Memory B cell (primary cell): ENCODE measurements at regions not wholly inside any gene's neighbourhood (a gene's known extent, or its start where the extent isn't known, plus 50 kb on each side); places are given as distances from the start of the nearest gene placed in this dataset.

Source experiments
- ATAC-seq: fragments of 150-1000 bp; cut with Tn5 transposase; 2 replicates; pipeline ENCODE4 v1.10.0; 2021; ENCODE audit warnings: low read depth, mild to moderate bottlenecking, moderate library complexity
- DNase-seq, 2 donors: peaks; one replicate each; pipeline ENCODE4 v3.0.0; 2022; ENCODE audit warnings: low spot score in 2 of 2
- H3K27ac Mint-ChIP-seq: one replicate; pipeline ENCODE4 v1.8.0; 2022; ENCODE audit warnings: mild to moderate bottlenecking, moderate library complexity, mixed read lengths
- H3K27me3 Mint-ChIP-seq: one replicate; pipeline ENCODE4 v1.8.0; 2022; ENCODE audit warnings: mixed read lengths
- H3K36me3 Mint-ChIP-seq: one replicate; pipeline ENCODE4 v1.8.0; 2022; ENCODE audit warnings: mild to moderate bottlenecking, mixed read lengths
- H3K4me1 Mint-ChIP-seq: one replicate; pipeline ENCODE4 v1.8.0; 2022; ENCODE audit warnings: mixed read lengths
- H3K4me3 Mint-ChIP-seq: one replicate; pipeline ENCODE4 v1.8.0; 2022; ENCODE audit warnings: mild to moderate bottlenecking, moderate library complexity, mixed read lengths
- H3K9me3 Mint-ChIP-seq: one replicate; pipeline ENCODE4 v1.8.0; 2022; ENCODE audit warnings: mixed read lengths

DNA sequence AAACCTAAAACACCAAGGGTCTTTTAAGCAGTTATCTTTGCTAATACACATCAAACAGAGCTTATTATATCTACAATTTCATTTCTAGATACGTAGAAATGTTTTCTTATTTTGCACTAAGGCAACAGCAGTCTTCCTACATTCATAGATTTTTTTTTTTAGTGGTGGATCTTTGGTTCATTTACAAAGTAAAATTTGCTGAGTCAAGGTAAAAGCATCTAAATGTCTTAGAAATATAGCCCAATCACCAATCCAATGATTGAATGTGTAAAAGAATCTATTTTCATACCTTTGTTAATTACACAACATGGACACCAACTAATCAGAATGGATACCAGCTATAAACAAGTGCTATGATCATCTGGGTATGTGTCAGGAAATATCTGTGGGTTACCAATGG is 272.2 kb upstream of the TMPO start:
- ATAC-seq = no peak
- Mint-ChIP-seq H3K9me3 (peaks cover 2% of the 10 kb centered on the region), H3K27ac (no peak overlapping the region), H3K4me1 (no peaks in the 10 kb centered on the region), H3K27me3 (no peaks in the 10 kb centered on the region), H3K36me3 (no peaks in the 10 kb centered on the region), H3K4me3 (no peak overlapping the region)
- DNase-seq = no peak

DNA sequence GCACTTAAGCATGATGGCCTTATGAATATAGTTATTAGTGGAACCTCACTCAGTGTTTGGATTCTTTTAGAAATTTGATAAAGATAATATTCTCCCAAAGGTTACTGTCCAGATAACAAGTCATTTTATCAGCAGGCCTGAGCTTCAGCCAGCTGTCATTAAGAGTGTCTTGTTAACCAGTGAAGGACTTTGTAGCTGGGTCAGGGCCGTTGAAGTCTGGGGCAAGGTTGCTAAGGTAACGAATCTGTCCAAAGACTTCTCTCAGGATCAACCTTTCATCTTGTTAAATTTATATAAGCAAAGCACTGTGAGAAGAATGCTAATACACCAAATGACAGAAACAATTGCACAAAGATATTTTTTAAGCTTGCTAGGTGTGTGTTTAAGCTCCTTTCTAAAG is 271.3 kb upstream of the TMPO start:
- no peak overlapping the region for H3K27ac Mint-ChIP-seq
- ATAC-seq = no peak
- DNase-seq = no peak
- no peak overlapping the region for H3K4me3 Mint-ChIP-seq
- no peaks in the 10 kb centered on the region for H3K4me1 Mint-ChIP-seq
- H3K36me3 Mint-ChIP-seq = no peaks in the 10 kb centered on the region
- no peaks in the 10 kb centered on the region for H3K27me3 Mint-ChIP-seq
- peaks cover 2% of the 10 kb centered on the region for H3K9me3 Mint-ChIP-seq

DNA sequence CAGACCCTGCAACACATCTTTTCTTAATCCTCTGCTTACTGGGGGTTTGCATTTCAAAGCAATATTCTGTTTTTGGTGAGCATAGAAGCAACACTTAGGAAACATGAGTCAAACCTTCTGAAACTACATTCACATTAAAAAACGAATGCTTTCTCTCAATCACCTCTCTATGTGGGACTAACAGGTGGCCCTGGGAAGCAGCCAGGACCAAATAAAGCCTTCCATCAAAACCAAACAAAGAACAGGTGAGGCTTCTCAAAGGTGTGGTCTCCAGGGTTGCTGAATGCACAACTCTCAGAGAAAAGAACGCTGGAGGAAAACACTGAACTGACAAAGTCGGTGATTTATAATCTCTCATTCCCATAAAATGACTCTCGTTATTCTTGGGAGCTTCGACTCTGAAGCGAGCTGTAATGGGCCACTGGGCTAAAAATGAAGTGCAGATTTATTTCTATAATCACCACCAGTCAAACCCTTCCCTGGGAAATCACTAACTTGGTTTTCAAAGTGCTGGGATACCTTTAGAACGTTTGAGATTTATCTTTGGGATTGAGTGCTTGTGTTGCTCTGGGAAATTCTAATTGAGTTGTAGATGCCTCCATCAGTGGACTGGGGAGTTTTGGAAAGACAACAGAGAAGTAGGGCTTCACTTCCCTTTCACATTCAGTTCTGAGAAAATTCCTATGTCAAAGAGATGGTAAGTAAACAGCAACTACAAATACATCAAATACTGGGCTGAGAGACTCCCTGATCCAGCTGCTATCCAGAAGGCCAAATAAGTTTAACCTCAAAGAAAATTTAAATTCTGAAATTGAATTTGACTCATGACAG is 262.0 kb upstream of the TMPO start:
- Mint-ChIP-seq H3K4me3 (no peak overlapping the region), H3K9me3 (no peaks in the 10 kb centered on the region), H3K36me3 (no peaks in the 10 kb centered on the region), H3K27me3 (no peaks in the 10 kb centered on the region), H3K4me1 (no peaks in the 10 kb centered on the region), H3K27ac (no peak overlapping the region)
- DNase-seq (no peak), ATAC-seq (no peak)

DNA sequence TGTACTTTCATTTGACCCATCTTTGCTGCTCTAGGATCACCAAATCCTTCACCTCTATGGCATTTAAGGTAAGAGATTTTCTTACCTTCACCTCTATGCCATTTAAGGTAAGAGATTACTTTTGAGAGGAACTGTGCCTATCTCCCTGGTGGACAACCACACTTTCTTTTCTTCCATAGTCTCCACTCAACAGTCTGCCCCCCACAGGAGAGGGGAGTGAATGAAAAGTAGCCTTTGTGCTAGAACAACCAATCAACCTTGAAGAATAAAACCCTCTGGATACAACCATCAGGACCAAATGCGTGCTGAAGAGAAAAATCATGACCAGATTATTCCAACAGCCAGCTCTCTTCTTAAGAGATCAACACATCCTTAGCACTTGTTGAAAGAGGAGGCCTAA is 258.6 kb upstream of the TMPO start:
- no peaks in the 10 kb centered on the region for H3K36me3 Mint-ChIP-seq
- H3K4me3 Mint-ChIP-seq = no peak overlapping the region
- ATAC-seq (no peak), DNase-seq (no peak)
- H3K9me3 Mint-ChIP-seq = no peaks in the 10 kb centered on the region
- no peaks in the 10 kb centered on the region for H3K4me1 Mint-ChIP-seq
- H3K27me3 Mint-ChIP-seq = peaks cover 2% of the 10 kb centered on the region
- no peak overlapping the region for H3K27ac Mint-ChIP-seq

DNA sequence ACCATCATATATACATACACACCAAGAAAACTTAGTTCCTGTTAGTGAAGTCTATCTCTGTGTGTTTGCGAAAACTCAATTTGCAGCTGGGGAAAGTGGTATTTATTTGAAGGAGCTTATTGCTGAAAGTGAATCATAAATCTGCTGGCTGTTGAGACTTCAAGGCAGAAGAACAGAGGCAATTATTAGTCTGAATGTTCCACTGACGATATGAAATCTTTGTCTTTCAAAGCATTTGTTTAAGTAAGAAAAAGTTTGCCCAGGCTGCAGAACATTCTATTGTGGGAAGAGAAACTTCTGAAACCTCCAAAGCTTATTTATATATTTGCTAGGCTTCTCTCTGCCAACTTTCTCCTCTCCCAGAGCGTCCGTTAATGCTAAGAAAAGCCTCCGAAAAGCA is 255.7 kb upstream of the TMPO start:
- peaks cover 8% of the 10 kb centered on the region for H3K27me3 Mint-ChIP-seq
- no peaks in the 10 kb centered on the region for H3K9me3 Mint-ChIP-seq
- DNase-seq = no peak
- no peaks in the 10 kb centered on the region for H3K36me3 Mint-ChIP-seq
- no peaks in the 10 kb centered on the region for H3K4me1 Mint-ChIP-seq
- no peak for ATAC-seq
- H3K27ac Mint-ChIP-seq = no peak overlapping the region
- H3K4me3 Mint-ChIP-seq = no peak overlapping the region

DNA sequence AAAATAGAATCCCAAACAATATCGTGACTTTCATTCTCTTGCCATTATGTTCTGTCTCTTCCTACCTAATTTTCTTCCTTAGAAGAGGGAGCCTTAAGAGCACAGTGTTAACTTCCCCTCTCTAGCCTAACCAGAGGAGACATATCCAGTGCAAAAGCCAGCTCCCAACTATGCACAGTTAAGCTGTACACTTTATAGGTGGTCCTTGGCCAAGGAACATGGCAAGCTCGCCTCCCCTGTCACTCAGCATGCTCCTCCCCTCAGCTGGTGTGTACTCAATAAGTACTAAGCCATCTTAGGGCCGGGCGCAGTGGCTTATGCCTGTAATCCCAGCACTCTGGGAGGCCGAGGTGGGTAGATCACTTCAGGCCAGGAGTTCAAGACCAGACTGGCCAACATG is 255.1 kb upstream of the TMPO start:
- Mint-ChIP-seq H3K4me3 (no peak overlapping the region), H3K36me3 (no peaks in the 10 kb centered on the region)

DNA sequence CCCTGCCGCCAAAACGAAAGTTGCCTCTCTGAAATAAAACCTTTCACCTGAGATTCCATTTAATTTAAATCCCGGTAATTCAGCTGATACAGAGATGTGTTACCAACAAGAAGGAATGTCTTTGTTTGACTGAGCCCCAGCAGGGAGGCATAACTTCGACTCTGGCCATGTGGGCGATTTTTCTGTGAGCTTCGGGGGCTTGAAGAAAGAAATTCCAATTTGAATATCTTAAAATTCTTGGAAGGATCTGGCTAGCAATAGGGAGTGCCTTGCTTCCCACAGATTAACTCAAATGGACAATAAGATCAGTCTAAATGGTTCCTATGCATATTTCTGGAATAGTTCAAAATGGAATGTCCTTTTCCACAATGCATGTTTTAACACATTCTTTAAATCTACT is 252.5 kb upstream of the TMPO start:
- H3K27ac Mint-ChIP-seq = no peak overlapping the region
- H3K4me1 Mint-ChIP-seq = no peaks in the 10 kb centered on the region
- H3K36me3 Mint-ChIP-seq = peaks cover 2% of the 10 kb centered on the region
- peaks cover 14% of the 10 kb centered on the region for H3K27me3 Mint-ChIP-seq
- no peak overlapping the region for H3K4me3 Mint-ChIP-seq
- ATAC-seq (no peak), DNase-seq (no peak)
- peaks cover 4% of the 10 kb centered on the region for H3K9me3 Mint-ChIP-seq

More for the DNA sequence above, 255.1 kb upstream of the TMPO start:
- Mint-ChIP-seq H3K9me3 (no peaks in the 10 kb centered on the region), H3K27ac (no peak overlapping the region), H3K4me1 (no peaks in the 10 kb centered on the region), H3K27me3 (peaks cover 9% of the 10 kb centered on the region)
- DNase-seq (no peak), ATAC-seq (no peak)

DNA sequence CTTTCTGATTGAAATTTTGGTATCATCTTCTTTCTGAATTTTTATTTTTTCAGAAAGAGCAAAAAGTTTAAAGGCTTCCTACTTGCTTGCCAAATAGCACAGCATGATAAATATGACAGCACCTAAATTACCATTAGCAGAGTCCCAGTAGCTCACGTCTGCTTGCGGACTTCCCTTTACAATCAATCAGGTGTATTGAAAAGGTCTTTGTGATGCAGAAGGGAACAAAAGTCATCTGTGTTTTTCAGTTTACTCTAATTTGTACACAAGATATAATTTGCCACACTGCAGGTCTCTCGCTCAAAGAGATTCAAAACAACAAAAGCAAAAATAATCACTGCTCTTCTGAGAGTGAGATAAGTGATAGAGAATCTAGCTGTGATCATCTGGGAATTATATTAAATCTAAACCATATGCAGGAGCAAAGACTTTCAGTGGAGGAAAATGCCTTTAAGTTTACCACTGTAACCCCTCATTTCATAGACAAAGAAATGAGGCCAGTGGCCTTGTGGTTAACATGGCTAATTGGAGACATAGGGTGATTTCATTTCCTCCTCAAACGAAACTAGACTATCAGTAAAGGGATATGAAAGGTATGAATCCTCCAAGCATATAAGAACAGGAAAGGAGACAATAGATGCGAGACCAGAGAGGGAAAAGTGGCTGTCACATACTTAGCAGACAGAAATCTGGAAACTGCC is 240.8 kb upstream of the TMPO start:
- Mint-ChIP-seq H3K4me1 (peaks cover 5% of the 10 kb centered on the region), H3K36me3 (no peaks in the 10 kb centered on the region), H3K9me3 (no peaks in the 10 kb centered on the region), H3K4me3 (no peak overlapping the region), H3K27me3 (peaks cover 1% of the 10 kb centered on the region), H3K27ac (no peak overlapping the region)
- no peak for ATAC-seq
- no peak for DNase-seq

DNA sequence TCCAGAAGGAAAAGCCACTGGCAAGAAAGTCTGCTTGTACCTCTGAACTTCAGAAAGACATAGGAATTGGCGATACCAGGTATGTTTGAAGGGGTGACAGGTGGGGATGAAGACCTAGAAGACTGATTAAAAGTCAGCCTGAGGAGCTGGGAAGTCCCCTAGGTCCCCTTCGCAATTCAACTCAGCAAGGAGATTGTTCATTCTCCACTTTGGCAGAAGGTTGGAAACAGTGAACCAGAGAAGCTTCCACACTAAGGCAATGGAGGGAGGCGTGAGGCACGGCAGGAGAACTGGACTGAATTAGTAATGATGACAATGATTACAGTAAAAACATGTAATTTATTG is 240.3 kb upstream of the TMPO start:
- H3K27me3 Mint-ChIP-seq = peaks cover 1% of the 10 kb centered on the region
- no peak for ATAC-seq
- no peaks in the 10 kb centered on the region for H3K9me3 Mint-ChIP-seq
- DNase-seq = no peak
- no peak overlapping the region for H3K4me3 Mint-ChIP-seq
- no peak overlapping the region for H3K27ac Mint-ChIP-seq
- no peaks in the 10 kb centered on the region for H3K36me3 Mint-ChIP-seq
- H3K4me1 Mint-ChIP-seq = peaks cover 5% of the 10 kb centered on the region

DNA sequence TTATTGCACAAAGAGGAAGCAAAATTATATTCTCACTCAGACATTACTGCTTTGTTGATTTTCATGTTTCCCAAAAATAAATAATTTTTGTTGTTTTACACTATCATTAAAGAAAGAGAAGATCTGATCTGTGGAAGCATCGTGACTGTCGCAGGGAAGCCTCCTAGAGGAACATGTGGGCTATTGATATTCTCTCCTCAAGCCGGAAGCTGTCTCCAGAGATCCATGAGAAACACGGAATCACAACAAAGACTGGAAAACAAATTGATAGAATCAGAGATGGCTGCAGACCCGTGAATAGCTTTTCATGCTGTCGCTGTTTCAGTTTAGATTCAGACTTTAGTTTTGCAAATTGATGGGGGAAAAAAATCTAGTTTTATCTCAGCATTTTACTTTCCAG is 235.2 kb upstream of the TMPO start:
- Mint-ChIP-seq H3K27ac (no peak overlapping the region), H3K36me3 (no peaks in the 10 kb centered on the region), H3K9me3 (no peaks in the 10 kb centered on the region), H3K27me3 (peaks cover 9% of the 10 kb centered on the region), H3K4me1 (no peaks in the 10 kb centered on the region), H3K4me3 (no peak overlapping the region)
- no peak for DNase-seq
- ATAC-seq = no peak

DNA sequence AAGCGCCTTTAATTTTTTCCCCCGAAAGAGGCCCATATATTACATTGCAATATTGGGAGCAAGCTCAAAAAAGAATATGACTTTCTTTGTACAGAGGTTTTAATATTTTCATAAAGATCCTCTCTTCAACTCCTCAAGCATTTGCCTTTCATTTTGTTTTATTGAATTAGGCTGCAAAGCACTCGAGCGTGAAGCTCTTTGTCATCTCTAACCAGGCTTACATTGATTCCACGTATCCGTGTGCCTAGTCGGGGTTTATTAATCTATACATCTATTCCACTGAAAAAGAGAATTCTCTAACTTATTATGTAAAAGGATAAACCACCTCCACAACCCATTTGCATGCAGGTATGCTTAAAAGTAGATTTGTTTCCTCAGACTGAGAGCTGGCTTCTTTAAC is 234.8 kb upstream of the TMPO start:
- no peak overlapping the region for H3K27ac Mint-ChIP-seq
- H3K9me3 Mint-ChIP-seq = no peaks in the 10 kb centered on the region
- DNase-seq (no peak), ATAC-seq (no peak)
- H3K4me1 Mint-ChIP-seq = no peaks in the 10 kb centered on the region
- H3K27me3 Mint-ChIP-seq = peaks cover 9% of the 10 kb centered on the region
- no peak overlapping the region for H3K4me3 Mint-ChIP-seq
- no peaks in the 10 kb centered on the region for H3K36me3 Mint-ChIP-seq

DNA sequence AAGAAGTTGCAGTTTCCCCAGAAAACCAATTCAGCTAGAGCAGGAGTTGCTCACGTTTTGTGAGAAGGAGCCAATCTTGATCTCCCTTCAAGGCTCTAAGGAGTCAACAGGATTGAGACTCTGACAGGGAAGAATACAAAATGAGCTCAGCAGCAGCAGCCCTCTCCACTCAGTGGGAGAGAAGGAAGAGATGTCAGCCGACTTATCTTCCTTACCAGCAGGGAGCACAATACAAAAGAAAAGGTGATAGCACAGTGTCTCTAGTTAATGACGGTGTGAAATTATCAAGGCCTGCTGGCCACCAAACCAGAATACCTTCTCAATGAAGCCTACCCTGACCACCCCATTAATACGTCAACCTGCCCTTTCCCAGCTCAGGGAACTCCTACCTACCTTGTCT is 223.6 kb upstream of the TMPO start:
- H3K4me1 Mint-ChIP-seq = no peaks in the 10 kb centered on the region
- H3K27ac Mint-ChIP-seq = no peak overlapping the region
- no peaks in the 10 kb centered on the region for H3K36me3 Mint-ChIP-seq
- ATAC-seq (no peak), DNase-seq (no peak)
- no peak overlapping the region for H3K4me3 Mint-ChIP-seq
- H3K27me3 Mint-ChIP-seq = peaks cover 7% of the 10 kb centered on the region
- H3K9me3 Mint-ChIP-seq = no peaks in the 10 kb centered on the region

DNA sequence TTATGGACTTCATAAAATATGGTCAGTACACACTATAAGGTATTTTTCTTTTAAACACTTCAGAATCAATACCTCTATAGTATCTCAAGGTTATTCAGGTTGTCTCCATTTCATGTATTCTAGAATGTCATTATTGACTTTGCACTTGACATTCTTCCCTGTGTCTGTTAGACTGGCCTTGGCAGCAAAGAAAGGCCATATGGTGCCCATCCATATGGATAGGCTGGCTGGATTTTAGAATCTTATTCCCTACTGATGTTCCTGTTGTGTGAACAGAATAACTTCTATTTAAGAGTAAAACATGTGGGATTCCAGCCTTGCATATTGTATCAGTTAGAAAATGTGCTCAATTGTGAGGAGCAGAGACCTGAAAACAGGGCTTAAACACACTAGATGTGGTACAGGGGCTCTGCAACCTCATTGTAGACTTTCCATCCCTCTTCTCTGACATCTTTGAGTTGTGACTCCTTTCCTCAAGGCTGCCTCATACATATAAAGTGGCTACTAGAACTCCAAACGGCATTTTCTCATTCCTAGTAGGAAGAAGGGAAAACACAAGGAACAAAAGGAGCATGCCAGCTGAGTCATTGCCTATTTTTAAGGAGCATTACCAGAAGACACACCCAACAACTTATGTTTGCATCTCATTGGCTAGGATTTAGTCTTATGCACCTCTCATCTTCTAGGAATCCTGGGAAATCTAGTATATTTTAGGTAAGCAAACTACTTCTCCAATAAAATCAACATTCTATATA is 221.2 kb upstream of the TMPO start:
- Mint-ChIP-seq H3K4me3 (no peak overlapping the region), H3K27me3 (peaks cover 6% of the 10 kb centered on the region), H3K4me1 (no peaks in the 10 kb centered on the region), H3K27ac (no peak overlapping the region), H3K36me3 (no peaks in the 10 kb centered on the region), H3K9me3 (no peaks in the 10 kb centered on the region)
- DNase-seq (no peak), ATAC-seq (no peak)

DNA sequence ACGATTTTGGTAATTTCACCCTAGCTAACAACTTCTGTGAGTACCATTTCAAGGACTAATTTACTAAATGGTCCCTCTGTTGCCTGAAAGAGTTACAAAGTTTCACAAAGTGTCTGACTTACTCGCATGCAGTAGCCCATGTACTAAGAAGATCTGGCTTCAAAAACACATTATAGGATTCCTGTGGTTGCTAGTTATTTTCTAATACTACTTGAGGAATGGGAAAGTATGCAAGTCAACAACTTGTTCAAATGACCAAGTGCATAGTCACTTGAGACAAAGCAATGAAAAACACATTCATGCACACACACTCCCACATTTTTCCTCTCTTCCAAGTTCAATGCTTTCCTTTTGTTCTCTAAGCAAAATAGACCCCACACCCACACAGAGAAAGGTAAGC is 219.7 kb upstream of the TMPO start:
- no peak for ATAC-seq
- no peak for DNase-seq
- Mint-ChIP-seq H3K27me3 (peaks cover 6% of the 10 kb centered on the region), H3K9me3 (no peaks in the 10 kb centered on the region), H3K36me3 (no peaks in the 10 kb centered on the region), H3K4me1 (no peaks in the 10 kb centered on the region), H3K27ac (no peak overlapping the region), H3K4me3 (no peak overlapping the region)
